ENCODE measurements at regions not wholly inside any gene's neighbourhood (a gene's known extent, or its start where the extent isn't known, plus 50 kb on each side); places are given as distances from the start of the nearest gene placed in this dataset.

- Histone ChIP-seq H2AFZ (ENCODE audit: low read length, unreplicated experiment) (no peak overlapping the region), H3K27me3 (ENCODE audit: insufficient read depth, low read length) (no peaks in the 10 kb centered on the region), H3K27ac (ENCODE audit: low read depth, low read length) (no peak overlapping the region), H3K36me3 (ENCODE audit: insufficient read depth, low read length) (no peaks in the 10 kb centered on the region), H3K79me2 (ENCODE audit: control insufficient read depth, insufficient read depth, low read length, unreplicated experiment) (no peaks in the 10 kb centered on the region), H3K4me3 (ENCODE audit: low read depth, low read length) (no peak overlapping the region), H3K4me1 (ENCODE audit: control insufficient read depth, insufficient read depth, low read length, unreplicated experiment) (peaks cover 22% of the 10 kb centered on the region)
Observed at GRCh38 chr5:98569288-98569687, 204.2 kb upstream of the RGMB start.

- Histone ChIP-seq H3K4me1 (ENCODE audit: control insufficient read depth, insufficient read depth, low read length, unreplicated experiment) (peaks cover 22% of the 10 kb centered on the region), H3K27me3 (ENCODE audit: insufficient read depth, low read length) (no peaks in the 10 kb centered on the region), H3K27ac (ENCODE audit: low read depth, low read length) (peak overlapping the region; percentile 62), H3K4me3 (ENCODE audit: low read depth, low read length) (no peak overlapping the region), H2AFZ (ENCODE audit: low read length, unreplicated experiment) (no peak overlapping the region), H3K79me2 (ENCODE audit: control insufficient read depth, insufficient read depth, low read length, unreplicated experiment) (no peaks in the 10 kb centered on the region), H3K36me3 (ENCODE audit: insufficient read depth, low read length) (no peaks in the 10 kb centered on the region)
Observed at GRCh38 chr5:98570010-98570409, 203.5 kb upstream of the RGMB start.

DNA sequence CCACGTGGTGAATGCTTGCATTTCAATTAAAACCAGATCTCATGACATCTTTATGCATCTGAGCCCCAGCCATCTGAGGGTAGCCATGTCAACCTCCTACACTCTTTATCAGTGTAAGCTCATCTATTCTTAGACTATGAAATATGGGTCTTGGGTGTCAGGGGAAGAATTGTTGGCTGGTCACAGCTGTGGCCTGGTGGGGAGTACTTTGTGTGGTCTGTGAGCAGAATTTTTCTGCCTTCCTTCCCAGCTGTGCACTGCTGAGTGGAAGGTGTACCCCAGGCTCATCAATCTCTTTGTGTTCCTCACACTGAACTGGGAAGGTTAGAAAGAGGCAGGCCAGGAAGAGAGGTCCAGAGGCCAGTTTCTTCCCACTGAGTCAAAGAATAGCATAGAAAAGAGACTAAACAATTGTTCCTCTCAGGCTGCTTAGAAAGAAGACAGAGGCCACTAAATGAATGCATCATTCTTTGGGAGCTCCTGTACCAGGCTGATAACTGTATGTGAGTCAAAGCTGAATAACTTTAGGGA lies 202.7 kb upstream of the RGMB start:
- Histone ChIP-seq H3K27me3 (ENCODE audit: insufficient read depth, low read length) (no peaks in the 10 kb centered on the region), H3K79me2 (ENCODE audit: control insufficient read depth, insufficient read depth, low read length, unreplicated experiment) (no peaks in the 10 kb centered on the region), H2AFZ (ENCODE audit: low read length, unreplicated experiment) (no peak overlapping the region), H3K4me3 (ENCODE audit: low read depth, low read length) (no peak overlapping the region), H3K27ac (ENCODE audit: low read depth, low read length) (peak overlapping the region; percentile 62), H3K4me1 (ENCODE audit: control insufficient read depth, insufficient read depth, low read length, unreplicated experiment) (peaks cover 22% of the 10 kb centered on the region), H3K36me3 (ENCODE audit: insufficient read depth, low read length) (no peaks in the 10 kb centered on the region)

DNA sequence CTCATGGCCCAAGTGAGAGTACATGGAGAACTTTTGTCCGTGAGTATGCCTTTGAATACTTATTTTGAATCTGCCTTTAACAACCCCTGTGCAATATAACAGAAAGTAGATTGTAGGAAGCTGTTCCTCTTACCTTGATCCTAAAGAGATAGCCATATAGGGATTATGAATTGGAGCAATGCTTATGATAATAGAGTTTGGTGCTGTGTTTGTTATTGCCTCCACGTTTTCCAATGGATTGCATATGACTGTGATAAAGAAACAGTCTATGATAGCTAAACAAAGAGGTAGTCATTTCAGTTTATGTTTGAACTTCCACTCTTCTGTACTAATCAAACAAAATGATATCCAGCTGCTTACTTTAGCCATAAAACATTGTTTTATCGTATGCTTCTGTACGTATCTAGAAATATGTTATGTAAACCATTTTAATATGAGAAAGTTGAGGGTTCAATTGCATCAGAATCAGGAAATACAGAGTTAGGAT lies 199.6 kb upstream of the RGMB start:
- Histone ChIP-seq H3K79me2 (ENCODE audit: control insufficient read depth, insufficient read depth, low read length, unreplicated experiment) (no peaks in the 10 kb centered on the region), H3K4me3 (ENCODE audit: low read depth, low read length) (no peak overlapping the region), H3K27me3 (ENCODE audit: insufficient read depth, low read length) (no peaks in the 10 kb centered on the region), H3K4me1 (ENCODE audit: control insufficient read depth, insufficient read depth, low read length, unreplicated experiment) (peaks cover 22% of the 10 kb centered on the region), H3K36me3 (ENCODE audit: insufficient read depth, low read length) (no peaks in the 10 kb centered on the region), H2AFZ (ENCODE audit: low read length, unreplicated experiment) (no peak overlapping the region), H3K27ac (ENCODE audit: low read depth, low read length) (no peak overlapping the region)

DNA sequence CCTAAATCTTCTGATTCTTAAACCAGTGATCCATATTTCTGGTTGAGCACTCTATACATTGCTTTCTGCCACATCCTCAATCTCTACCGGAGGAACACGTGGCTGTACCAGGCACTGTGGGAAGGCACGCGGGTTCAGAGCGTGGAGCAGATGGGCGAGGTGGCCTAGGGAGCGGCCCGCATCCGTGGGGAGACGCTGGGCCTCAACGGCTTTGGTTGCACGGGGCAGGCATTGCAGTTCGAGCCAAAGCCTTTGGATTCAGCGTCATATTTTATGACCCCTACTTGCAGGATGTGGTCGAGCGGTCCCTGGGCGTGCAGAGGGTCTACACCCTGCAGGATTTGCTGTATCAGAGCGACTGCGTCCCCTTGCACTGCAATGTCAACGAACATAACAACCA lies 197.2 kb upstream of the RGMB start:
- H2AFZ ChIP-seq (ENCODE audit: low read length, unreplicated experiment): no peak overlapping the region
- H3K4me3 ChIP-seq (ENCODE audit: low read depth, low read length): no peak overlapping the region
- H3K4me1 ChIP-seq (ENCODE audit: control insufficient read depth, insufficient read depth, low read length, unreplicated experiment): peaks cover 9% of the 10 kb centered on the region
- H3K27ac ChIP-seq (ENCODE audit: low read depth, low read length): no peak overlapping the region
- H3K36me3 ChIP-seq (ENCODE audit: insufficient read depth, low read length): no peaks in the 10 kb centered on the region
- H3K79me2 ChIP-seq (ENCODE audit: control insufficient read depth, insufficient read depth, low read length, unreplicated experiment): no peaks in the 10 kb centered on the region
- H3K27me3 ChIP-seq (ENCODE audit: insufficient read depth, low read length): no peaks in the 10 kb centered on the region

GRCh38 chr5:98578438-98578837 lies 195.0 kb upstream of the RGMB start:
- Histone ChIP-seq H3K27me3 (ENCODE audit: insufficient read depth, low read length) (no peaks in the 10 kb centered on the region), H3K79me2 (ENCODE audit: control insufficient read depth, insufficient read depth, low read length, unreplicated experiment) (no peaks in the 10 kb centered on the region), H2AFZ (ENCODE audit: low read length, unreplicated experiment) (no peak overlapping the region), H3K27ac (ENCODE audit: low read depth, low read length) (no peak overlapping the region), H3K36me3 (ENCODE audit: insufficient read depth, low read length) (no peaks in the 10 kb centered on the region), H3K4me1 (ENCODE audit: control insufficient read depth, insufficient read depth, low read length, unreplicated experiment) (peaks cover 13% of the 10 kb centered on the region), H3K4me3 (ENCODE audit: low read depth, low read length) (no peak overlapping the region)

GRCh38 chr5:98581112-98581997 lies 192.1 kb upstream of the RGMB start:
- H3K4me1 ChIP-seq (ENCODE audit: control insufficient read depth, insufficient read depth, low read length, unreplicated experiment): peaks cover 21% of the 10 kb centered on the region
- no peaks in the 10 kb centered on the region for H3K27me3 ChIP-seq (ENCODE audit: insufficient read depth, low read length)
- H2AFZ ChIP-seq (ENCODE audit: low read length, unreplicated experiment): peak overlapping the region; percentile 50
- H3K36me3 ChIP-seq (ENCODE audit: insufficient read depth, low read length): no peaks in the 10 kb centered on the region
- H3K79me2 ChIP-seq (ENCODE audit: control insufficient read depth, insufficient read depth, low read length, unreplicated experiment): no peaks in the 10 kb centered on the region
- H3K27ac ChIP-seq (ENCODE audit: low read depth, low read length): peak overlapping the region; percentile 35
- no peak overlapping the region for H3K4me3 ChIP-seq (ENCODE audit: low read depth, low read length)

GRCh38 chr5:98583586-98583985 lies 189.9 kb upstream of the RGMB start:
- no peaks in the 10 kb centered on the region for H3K79me2 ChIP-seq (ENCODE audit: control insufficient read depth, insufficient read depth, low read length, unreplicated experiment)
- no peaks in the 10 kb centered on the region for H3K36me3 ChIP-seq (ENCODE audit: insufficient read depth, low read length)
- H3K4me3 ChIP-seq (ENCODE audit: low read depth, low read length): no peak overlapping the region
- H3K27ac ChIP-seq (ENCODE audit: low read depth, low read length): no peak overlapping the region
- H2AFZ ChIP-seq (ENCODE audit: low read length, unreplicated experiment): no peak overlapping the region
- no peaks in the 10 kb centered on the region for H3K27me3 ChIP-seq (ENCODE audit: insufficient read depth, low read length)
- peaks cover 22% of the 10 kb centered on the region for H3K4me1 ChIP-seq (ENCODE audit: control insufficient read depth, insufficient read depth, low read length, unreplicated experiment)

GRCh38 chr5:98585661-98586310 lies 187.7 kb upstream of the RGMB start:
- no peak overlapping the region for H3K27ac ChIP-seq (ENCODE audit: low read depth, low read length)
- no peaks in the 10 kb centered on the region for H3K27me3 ChIP-seq (ENCODE audit: insufficient read depth, low read length)
- H3K4me1 ChIP-seq (ENCODE audit: control insufficient read depth, insufficient read depth, low read length, unreplicated experiment): peaks cover 20% of the 10 kb centered on the region
- H2AFZ ChIP-seq (ENCODE audit: low read length, unreplicated experiment): peak overlapping the region; percentile 8
- no peak overlapping the region for H3K4me3 ChIP-seq (ENCODE audit: low read depth, low read length)
- H3K79me2 ChIP-seq (ENCODE audit: control insufficient read depth, insufficient read depth, low read length, unreplicated experiment): no peaks in the 10 kb centered on the region
- no peaks in the 10 kb centered on the region for H3K36me3 ChIP-seq (ENCODE audit: insufficient read depth, low read length)

DNA sequence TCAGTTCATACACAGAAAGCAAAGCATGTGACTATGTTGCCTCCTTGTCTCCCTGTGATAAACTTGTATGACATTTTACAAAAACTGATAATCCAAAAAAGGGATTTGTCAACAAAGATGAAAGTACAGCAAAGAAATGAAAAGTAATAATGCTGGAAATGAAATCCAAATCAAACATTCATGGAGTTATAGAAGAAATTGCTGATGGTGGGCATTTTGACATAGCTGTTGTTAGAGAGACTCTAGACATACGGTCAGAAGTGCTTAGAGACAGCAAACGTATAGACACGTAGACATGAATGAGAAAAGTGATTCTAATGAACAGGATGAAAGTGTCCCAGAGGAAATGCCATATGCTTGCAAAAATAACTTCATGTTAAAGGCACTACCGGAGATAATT lies 186.9 kb upstream of the RGMB start:
- peaks cover 12% of the 10 kb centered on the region for H3K4me1 ChIP-seq (ENCODE audit: control insufficient read depth, insufficient read depth, low read length, unreplicated experiment)
- no peaks in the 10 kb centered on the region for H3K36me3 ChIP-seq (ENCODE audit: insufficient read depth, low read length)
- H3K27me3 ChIP-seq (ENCODE audit: insufficient read depth, low read length): no peaks in the 10 kb centered on the region
- no peaks in the 10 kb centered on the region for H3K79me2 ChIP-seq (ENCODE audit: control insufficient read depth, insufficient read depth, low read length, unreplicated experiment)
- H3K27ac ChIP-seq (ENCODE audit: low read depth, low read length): no peak overlapping the region
- H2AFZ ChIP-seq (ENCODE audit: low read length, unreplicated experiment): no peak overlapping the region
- H3K4me3 ChIP-seq (ENCODE audit: low read depth, low read length): no peak overlapping the region

All from ACC112 (cell line).